BJ (cell line): ENCODE measurements at regions not wholly inside any gene's neighbourhood (a gene's known extent, or its start where the extent isn't known, plus 50 kb on each side); places are given as distances from the start of the nearest gene placed in this dataset. TPM values are rescaled to one million over a fixed set of nuclear protein-coding genes. Genes with fewer than 3 reads are reported as not detected.

Experiments used
- CTCF ChIA-PET: fragments of 350-600 bp; formaldehyde crosslinking; extraction: SDS; loops from one replicate; lab custom pipeline; 2021; ENCODE audit warnings: antibody characterized with exemption, inconsistent platforms; lab: Yijun Ruan, JAX
- POLR2A ChIA-PET: fragments of 300-600 bp; sonication (Branson Sonifier 250); formaldehyde crosslinking; extraction: SDS; loops from one replicate; lab custom pipeline; 2021; ENCODE audit warnings: antibody characterized with exemption; lab: Charles Lee
- DNase-seq: peaks from one replicate; pipeline ENCODE4 v3.0.0-alpha.2; 2011; ENCODE audit warnings: low read depth
- H3K27me3 ChIP-seq: 2 replicates; pipeline ENCODE4 v1.6.0; 2011; ENCODE audit warnings: low read length; ENCODE audit not compliant: control insufficient read depth, insufficient read depth
- H3K36me3 ChIP-seq: 2 replicates; pipeline ENCODE4 v1.5.1; 2011; ENCODE audit warnings: low read length; ENCODE audit not compliant: control insufficient read depth, insufficient read depth
- H3K4me3 ChIP-seq: 2 replicates; pipeline ENCODE4 v1.5.1; 2011; ENCODE audit warnings: low read depth, mild to moderate bottlenecking, control low read depth, low read length
- CTCF ChIP-seq: IDR thresholded peaks from 2 replicates; pipeline ENCODE4 v1.5.1; 2011; ENCODE audit warnings: low read depth, mild to moderate bottlenecking, control low read depth, inconsistent platforms, low read length, moderate library complexity; ENCODE audit not compliant: insufficient read depth
- small RNA-seq: library from RNA; depleted of rRNA; stranded (forward); fragments of <200 nt; gene quantifications from one replicate; pipeline ENCODE3, GENCODE V24; 2012; ENCODE audit warnings: low replicate concordance, low read depth; ENCODE audit not compliant: insufficient read length

GRCh38 chr10:84089162-84089561 is 50.1 kb upstream of the GHITM start:
- CTCF ChIA-PET, result interaction anchor here (1.3 to 1.6 kb wide), 2 partner anchors 9 to 30 kb away, joined by 4 read pairs; no protein-coding TSS in a partner anchor
- no peak for TF ChIP-seq CTCF

More at GRCh38 chr10:84089162-84089561, 50.1 kb upstream of the GHITM start:
- Histone ChIP-seq H3K4me3 (no peak overlapping the region), H3K27me3 (no peaks in the 10 kb centered on the region), H3K36me3 (no peaks in the 10 kb centered on the region)
- no peak for DNase-seq
- POLR2A ChIA-PET, result no interaction called here

Small RNA genes in the stretch of these regions (small RNA-seq; reads per million reads assigned to genes)
- gene RNU1-65P (not detected), gene RNU6-129P (not detected), gene RNU6-478P (not detected)
